OCI-LY3 (cell line): ENCODE measurements at regions not wholly inside any gene's neighbourhood (a gene's known extent, or its start where the extent isn't known, plus 50 kb on each side); places are given as distances from the start of the nearest gene placed in this dataset.

Experiments used
- H2AFZ ChIP-seq: fragments of 200-600, 300-600 bp; shearing (Covaris generic); 2 replicates; pipeline ENCODE4 v1.6.0; 2014; ENCODE audit warnings: antibody characterized with exemption, low read depth, low read length
- H3K27ac ChIP-seq: fragments of 200-600, 300-600 bp; sonication (generic); 2 replicates; pipeline ENCODE4 v1.5.1; 2014; ENCODE audit warnings: mild to moderate bottlenecking, low read length, moderate library complexity, mixed read lengths
- H3K27me3 ChIP-seq: fragments of 200-600, 300-600 bp; sonication (generic); 2 replicates; pipeline ENCODE4 v1.6.1; 2014; ENCODE audit warnings: low read depth, low read length, mixed read lengths
- H3K36me3 ChIP-seq: fragments of 200-600, 300-600 bp; sonication (generic); replicated peaks from 2 replicates; pipeline ENCODE3; 2014; ENCODE audit warnings: low read depth, low read length, mixed read lengths
- H3K4me1 ChIP-seq: fragments of 300-600, 200-600 bp; sonication (generic); 2 replicates; pipeline ENCODE4 v1.6.1; 2014; ENCODE audit warnings: low read length, mixed read lengths
- H3K4me2 ChIP-seq: fragments of 200-600, 300-600 bp; sonication (generic); 2 replicates; pipeline ENCODE4 v1.6.1; 2014; ENCODE audit warnings: low read length, mixed read lengths
- H3K4me3 ChIP-seq: fragments of 300-600, 200-600 bp; sonication (generic); 2 replicates; pipeline ENCODE4 v1.5.1; 2014; ENCODE audit warnings: antibody characterized with exemption, mild to moderate bottlenecking, low read length, moderate library complexity
- H3K79me2 ChIP-seq: fragments of 300-600, 200-600 bp; shearing (Covaris generic); 2 replicates; pipeline ENCODE4 v1.6.1; 2014; ENCODE audit warnings: mild to moderate bottlenecking, low read length, mixed read lengths
- H3K9ac ChIP-seq: fragments of 300-600, 200-600 bp; shearing (Covaris generic); 2 replicates; pipeline ENCODE4 v1.6.0; 2014; ENCODE audit warnings: mild to moderate bottlenecking, low read length, moderate library complexity
- H3K9me3 ChIP-seq: fragments of 200-600, 300-600 bp; shearing (Covaris generic); 2 replicates; pipeline ENCODE4 v1.6.1; 2014; ENCODE audit warnings: low read length, mixed read lengths; ENCODE audit not compliant: insufficient read depth
- H4K20me1 ChIP-seq: fragments of 200-600, 300-600 bp; sonication (generic); 2 replicates; pipeline ENCODE4 v1.6.1; 2016; ENCODE audit warnings: low read length, mixed read lengths; ENCODE audit not compliant: insufficient read depth
- CTCF ChIP-seq: fragments of 200-600, 300-600 bp; sonication (generic); IDR thresholded peaks from 2 replicates; pipeline ENCODE4 v1.5.1; 2014; ENCODE audit warnings: antibody characterized with exemption, low read length, low read depth
- EZH2phosphoT487 ChIP-seq: fragments of 200-600 bp; shearing (Covaris generic); IDR thresholded peaks from 2 replicates; pipeline ENCODE4 v1.6.1; 2018; ENCODE audit warnings: antibody characterized with exemption, mixed run types, low read depth

DNA sequence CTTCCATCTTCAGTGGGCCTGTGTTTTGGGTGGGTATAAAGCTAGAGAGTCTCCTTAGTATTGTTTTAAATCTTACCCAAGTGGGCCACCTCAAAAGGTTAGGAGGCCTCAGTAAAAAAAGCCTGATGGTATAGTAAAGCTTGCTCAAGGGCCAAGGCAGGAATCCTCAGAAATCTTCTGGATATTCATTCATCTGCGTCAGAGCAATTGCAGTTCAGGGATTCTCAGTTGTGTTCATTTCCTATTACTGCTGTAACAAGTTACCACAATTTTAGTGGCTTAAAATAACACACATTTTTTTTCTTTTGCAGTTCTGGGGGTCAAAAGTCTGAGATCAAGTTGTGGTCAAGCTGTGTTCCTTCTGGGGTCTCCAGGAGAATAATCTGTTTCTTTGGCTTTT lies 985.5 kb downstream of the TLE4 start:
- TF ChIP-seq EZH2phosphoT487 (no peak), CTCF (no peak)
- Histone ChIP-seq H4K20me1 (no peaks in the 10 kb centered on the region), H3K4me1 (no peaks in the 10 kb centered on the region), H3K27ac (no peak overlapping the region), H3K79me2 (no peaks in the 10 kb centered on the region), H3K36me3 (no peaks in the 10 kb centered on the region), H3K4me2 (no peak overlapping the region), H3K9ac (no peak overlapping the region), H2AFZ (no peak overlapping the region), H3K9me3 (no peaks in the 10 kb centered on the region), H3K27me3 (no peaks in the 10 kb centered on the region), H3K4me3 (no peak overlapping the region)

DNA sequence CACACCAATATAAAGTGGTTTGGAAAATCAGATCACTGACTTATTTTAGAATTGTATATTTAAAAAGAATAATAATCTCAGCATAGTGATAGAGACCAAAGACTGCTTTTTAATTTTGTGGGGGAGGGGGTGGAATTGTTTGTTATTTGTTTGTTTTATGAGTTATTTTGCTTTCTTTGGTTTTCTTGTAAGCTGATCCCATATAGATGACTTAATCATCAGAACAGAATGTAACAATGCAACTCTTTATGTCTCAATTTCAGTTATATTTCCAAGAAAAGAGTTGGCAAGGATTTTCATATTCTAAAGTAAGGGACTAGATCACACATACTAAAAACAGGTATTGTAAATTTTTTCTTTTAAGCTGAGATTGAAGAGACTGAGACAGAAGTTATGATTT lies 984.9 kb downstream of the TLE4 start:
- Histone ChIP-seq H3K36me3 (no peaks in the 10 kb centered on the region), H3K4me2 (no peak overlapping the region), H3K4me1 (no peaks in the 10 kb centered on the region), H3K79me2 (no peaks in the 10 kb centered on the region), H3K9ac (no peak overlapping the region), H3K4me3 (no peak overlapping the region), H2AFZ (no peak overlapping the region), H4K20me1 (no peaks in the 10 kb centered on the region), H3K27me3 (no peaks in the 10 kb centered on the region), H3K9me3 (no peaks in the 10 kb centered on the region), H3K27ac (no peak overlapping the region)
- TF ChIP-seq CTCF = no peak
- no peak for TF ChIP-seq EZH2phosphoT487

- H3K4me2 ChIP-seq = no peak overlapping the region
- no peak overlapping the region for H3K4me3 ChIP-seq
- no peaks in the 10 kb centered on the region for H3K4me1 ChIP-seq
- H3K79me2 ChIP-seq = no peaks in the 10 kb centered on the region
- H3K27me3 ChIP-seq = no peaks in the 10 kb centered on the region
- no peaks in the 10 kb centered on the region for H4K20me1 ChIP-seq
- H2AFZ ChIP-seq = no peak overlapping the region
- no peak overlapping the region for H3K9ac ChIP-seq
- no peak overlapping the region for H3K27ac ChIP-seq
- no peak for TF ChIP-seq CTCF
- TF ChIP-seq EZH2phosphoT487 = no peak
- no peaks in the 10 kb centered on the region for H3K36me3 ChIP-seq
- no peaks in the 10 kb centered on the region for H3K9me3 ChIP-seq
These were observed 984.1 kb downstream of the TLE4 start for GRCh38 chr9:80555782-80556325.

DNA sequence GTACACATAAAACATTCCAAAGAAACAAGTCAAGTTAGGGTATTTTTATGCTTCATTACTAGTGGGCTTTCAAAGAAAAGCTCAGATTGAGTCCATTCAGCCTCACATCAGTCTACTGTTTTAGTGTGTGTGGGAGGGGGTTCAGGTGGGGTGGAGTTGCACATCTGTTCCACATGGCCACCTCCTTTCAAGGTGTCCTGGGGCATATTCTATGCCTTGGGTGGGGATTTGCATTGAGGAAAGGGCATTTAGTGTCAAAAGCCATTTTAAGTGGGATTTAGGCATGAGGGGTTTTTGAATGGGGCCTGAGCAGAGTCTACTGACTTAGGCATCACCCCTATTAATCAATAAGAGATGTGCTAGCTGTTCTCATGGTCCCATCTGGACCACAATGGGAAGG lies 983.1 kb downstream of the TLE4 start:
- Histone ChIP-seq H3K36me3 (no peaks in the 10 kb centered on the region), H3K27ac (no peak overlapping the region), H3K27me3 (no peaks in the 10 kb centered on the region), H3K4me2 (no peak overlapping the region), H3K79me2 (no peaks in the 10 kb centered on the region), H3K4me3 (no peak overlapping the region), H3K9ac (no peak overlapping the region), H3K9me3 (no peaks in the 10 kb centered on the region), H2AFZ (no peak overlapping the region), H4K20me1 (no peaks in the 10 kb centered on the region), H3K4me1 (no peaks in the 10 kb centered on the region)
- TF ChIP-seq EZH2phosphoT487 (no peak), CTCF (no peak)
